ENCODE measurements at regions not wholly inside any gene's neighbourhood (a gene's known extent, or its start where the extent isn't known, plus 50 kb on each side); places are given as distances from the start of the nearest gene placed in this dataset.

DNA sequence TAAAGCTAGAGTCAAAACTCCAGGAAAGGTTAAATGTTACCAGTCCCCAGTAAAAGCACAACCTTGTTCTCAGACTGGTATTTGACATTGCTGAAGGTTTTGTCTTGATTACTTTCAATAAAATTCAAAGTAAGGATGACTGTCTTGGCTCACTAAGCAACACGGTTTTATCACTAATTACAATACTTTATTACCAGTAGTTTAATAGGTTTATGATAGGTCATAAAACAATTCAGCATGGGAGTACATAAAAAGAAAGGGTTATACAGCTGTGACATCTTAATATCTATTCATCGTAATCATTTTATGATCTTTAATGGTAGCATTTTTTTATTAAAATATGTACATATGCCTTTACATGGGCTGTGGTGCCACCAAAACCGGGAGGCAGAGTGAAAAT is 370.7 kb upstream of the IRX2 start:
- TF ChIP-seq EP300 (IDR thresholded peaks at IDR 0.05) (no peak), POLR2AphosphoS5 (IDR thresholded peaks at IDR 0.05) (no peak), CTCF (IDR thresholded peaks at IDR 0.05) (no peak), POLR2A (IDR thresholded peaks at IDR 0.05) (no peak)
